ENCODE measurements at regions not wholly inside any gene's neighbourhood (a gene's known extent, or its start where the extent isn't known, plus 50 kb on each side); places are given as distances from the start of the nearest gene placed in this dataset.
A peak's percentile ranks its signal among the peaks of the same experiment; 100 is the strongest.

DNA sequence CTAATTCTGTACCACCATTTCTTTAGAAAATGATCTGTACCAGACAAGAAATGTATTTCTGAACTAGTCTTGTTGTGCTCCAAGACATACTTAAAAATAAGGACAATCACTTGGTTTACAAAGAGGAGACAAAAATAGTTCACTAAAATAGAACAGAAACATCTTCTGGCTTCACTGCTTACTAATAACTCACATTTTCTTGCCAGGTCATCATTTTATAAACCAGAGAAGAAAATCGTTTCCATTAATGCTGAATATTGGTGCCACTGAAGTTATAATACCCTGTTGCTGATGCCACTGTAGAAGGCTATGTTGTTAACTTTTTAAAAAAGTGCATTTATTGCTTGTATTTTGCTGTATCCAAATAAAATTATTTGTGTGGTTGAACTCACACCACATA, 94.8 kb upstream of the ZNF236 start:
- Histone ChIP-seq H3K9ac (ENCODE audit: low read depth, low read length) (no peak overlapping the region), H3K14ac (replicated peaks; ENCODE audit: low read depth, low read length) (no peak overlapping the region), H4K8ac (ENCODE audit: low read depth in 2 of 2, low read length in 2 of 2) (no peak overlapping the region), H3K9me1 (ENCODE audit: insufficient read depth, low read length) (no peaks in the 10 kb centered on the region), H2BK15ac (ENCODE audit: low read depth, low read length) (no peak overlapping the region), H2AFZ (replicated peaks; ENCODE audit: low read length, poor library complexity) (no peak overlapping the region), H2AK9ac (replicated peaks; ENCODE audit: low read depth, low read length, poor library complexity) (no peak overlapping the region), H2BK120ac (ENCODE audit: low read depth, low read length) (no peak overlapping the region), H3K27me3 (ENCODE audit: control insufficient read depth, insufficient read depth, low read length) (peaks cover 6% of the 10 kb centered on the region), H2BK20ac (ENCODE audit: low read depth, low read length) (no peak overlapping the region), H3K18ac (ENCODE audit: low read depth, low read length) (no peak overlapping the region), H4K20me1 (ENCODE audit: insufficient read depth, low read length) (no peaks in the 10 kb centered on the region), H3K4me1 (ENCODE audit: control insufficient read depth, insufficient read depth, low read length) (no peaks in the 10 kb centered on the region), H3K4me3 (ENCODE audit: insufficient read depth, low read depth, low read length) (no peak overlapping the region), H2AK5ac (ENCODE audit: low read depth, low read length) (no peak overlapping the region), H3K9me3 (ENCODE audit: control insufficient read depth, insufficient read depth, low read length) (no peaks in the 10 kb centered on the region), H3K36me3 (ENCODE audit: control insufficient read depth, insufficient read depth, low read length) (no peaks in the 10 kb centered on the region), H3K4ac (ENCODE audit: low read depth, low read length) (no peak overlapping the region), H4K91ac (ENCODE audit: insufficient read depth, low read depth, low read length) (no peak overlapping the region), H3K27ac (ENCODE audit: insufficient read depth, low read length) (no peak overlapping the region), H3K23ac (ENCODE audit: low read depth, low read length) (no peak overlapping the region), H3K56ac (ENCODE audit: extremely low read depth, insufficient read depth, low read length) (no peak overlapping the region), H2BK5ac (ENCODE audit: low read depth, low read length, poor library complexity, severe bottlenecking) (no peak overlapping the region), H3K79me1 (ENCODE audit: low read depth in 1 of 2, low read length in 2 of 2) (no peaks in the 10 kb centered on the region), H4K5ac (ENCODE audit: low read depth, low read length) (no peak overlapping the region), H3K4me2 (ENCODE audit: low read depth, low read length) (no peak overlapping the region)
- ChIA-PET POLR2A (ENCODE audit: unreplicated experiment) (no interaction called here), CTCF (no interaction called here)
- no peak for ATAC-seq (ENCODE audit: low read depth)
- WGBS, 2 experiments (ENCODE audit: extremely low coverage in 2 of 2, insufficient read length in 1 of 2) = no CpG with 5 or more reads among the region's 1 CpG
- no peak for DNase-seq
- TF ChIP-seq RCOR1 (IDR thresholded peaks at IDR 0.05; ENCODE audit: insufficient replicate concordance, low read length) (no peak), RAD21 (IDR thresholded peaks at IDR 0.05; ENCODE audit: low read length) (no peak), MAFK (IDR thresholded peaks at IDR 0.05; ENCODE audit: low read depth, low read length) (peak; percentile 71)
- TF ChIP-seq, protein P1, sequence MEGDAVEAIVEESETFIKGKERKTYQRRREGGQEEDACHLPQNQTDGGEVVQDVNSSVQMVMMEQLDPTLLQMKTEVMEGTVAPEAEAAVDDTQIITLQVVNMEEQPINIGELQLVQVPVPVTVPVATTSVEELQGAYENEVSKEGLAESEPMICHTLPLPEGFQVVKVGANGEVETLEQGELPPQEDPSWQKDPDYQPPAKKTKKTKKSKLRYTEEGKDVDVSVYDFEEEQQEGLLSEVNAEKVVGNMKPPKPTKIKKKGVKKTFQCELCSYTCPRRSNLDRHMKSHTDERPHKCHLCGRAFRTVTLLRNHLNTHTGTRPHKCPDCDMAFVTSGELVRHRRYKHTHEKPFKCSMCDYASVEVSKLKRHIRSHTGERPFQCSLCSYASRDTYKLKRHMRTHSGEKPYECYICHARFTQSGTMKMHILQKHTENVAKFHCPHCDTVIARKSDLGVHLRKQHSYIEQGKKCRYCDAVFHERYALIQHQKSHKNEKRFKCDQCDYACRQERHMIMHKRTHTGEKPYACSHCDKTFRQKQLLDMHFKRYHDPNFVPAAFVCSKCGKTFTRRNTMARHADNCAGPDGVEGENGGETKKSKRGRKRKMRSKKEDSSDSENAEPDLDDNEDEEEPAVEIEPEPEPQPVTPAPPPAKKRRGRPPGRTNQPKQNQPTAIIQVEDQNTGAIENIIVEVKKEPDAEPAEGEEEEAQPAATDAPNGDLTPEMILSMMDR (conservative IDR thresholded peaks at IDR 0.05; ENCODE audit: low read depth, low read length) = no peak
- TF ChIP-seq, protein P2, sequence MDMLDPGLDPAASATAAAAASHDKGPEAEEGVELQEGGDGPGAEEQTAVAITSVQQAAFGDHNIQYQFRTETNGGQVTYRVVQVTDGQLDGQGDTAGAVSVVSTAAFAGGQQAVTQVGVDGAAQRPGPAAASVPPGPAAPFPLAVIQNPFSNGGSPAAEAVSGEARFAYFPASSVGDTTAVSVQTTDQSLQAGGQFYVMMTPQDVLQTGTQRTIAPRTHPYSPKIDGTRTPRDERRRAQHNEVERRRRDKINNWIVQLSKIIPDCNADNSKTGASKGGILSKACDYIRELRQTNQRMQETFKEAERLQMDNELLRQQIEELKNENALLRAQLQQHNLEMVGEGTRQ (IDR thresholded peaks at IDR 0.05; ENCODE audit: low read depth, low read length) = no peak
- in situ Hi-C loops (cut with MboI; ENCODE audit: low sequenced_read_pairs) = no loop called here
- no TSS peak for BruUV-seq (replicated peaks)
- intact Hi-C loops (cut with micrococcal nuclease) = no loop called here
- dilution Hi-C loops (cut with HindIII; ENCODE audit: low sequenced_read_pairs, unreplicated experiment) = no loop called here

Data from IMR-90 (cell line).